ENCODE measurements at regions not wholly inside any gene's neighbourhood (a gene's known extent, or its start where the extent isn't known, plus 50 kb on each side); places are given as distances from the start of the nearest gene placed in this dataset.

- intact Hi-C loops (cut with micrococcal nuclease; ENCODE audit: unreplicated experiment): no loop called here
Measured at GRCh38 chr5:133891390-133891789, 77.0 kb downstream of the C5orf15 start.

GRCh38 chr5:133890776-133891280 is 77.6 kb downstream of the C5orf15 start:
- intact Hi-C loops (cut with micrococcal nuclease; ENCODE audit: unreplicated experiment): no loop called here
- no peak for DNase-seq (ENCODE audit: low spot score)
- Histone ChIP-seq H3K36me3 (ENCODE audit: insufficient read depth, low read length) (no peaks in the 10 kb centered on the region), H3K27ac (ENCODE audit: low read depth, low read length, poor library complexity, severe bottlenecking) (no peak overlapping the region), H3K4me3 (ENCODE audit: low read depth, low read length, poor library complexity, severe bottlenecking) (no peak overlapping the region), H3K9me3 (ENCODE audit: low read length) (no peaks in the 10 kb centered on the region), H3K9me2 (ENCODE audit: insufficient read depth, low read length) (no peaks in the 10 kb centered on the region), H3K4me2 (ENCODE audit: low read length) (no peak overlapping the region), H3K79me2 (ENCODE audit: insufficient read depth, low read depth, low read length) (no peaks in the 10 kb centered on the region), H3K4me1 (ENCODE audit: insufficient read depth, low read length, poor library complexity, severe bottlenecking) (peaks cover 10% of the 10 kb centered on the region), H4K20me1 (ENCODE audit: insufficient read depth, low read length) (no peaks in the 10 kb centered on the region), H2AFZ (ENCODE audit: low read length) (no peak overlapping the region)
- CTCF ChIA-PET (ENCODE audit: unreplicated experiment): no interaction called here
- POLR2A ChIA-PET: no interaction called here
- no TSS peak for BruUV-seq (replicated peaks)
- TF ChIP-seq EZH2phosphoT487 (IDR thresholded peaks at IDR 0.05; ENCODE audit: borderline replicate concordance, low read depth, low read length): no peak
- TF ChIP-seq CTCF (conservative IDR thresholded peaks at IDR 0.05; ENCODE audit: low read length): no peak

More at GRCh38 chr5:133891390-133891789, 77.0 kb downstream of the C5orf15 start:
- Histone ChIP-seq H3K27ac (ENCODE audit: low read depth, low read length, poor library complexity, severe bottlenecking) (no peak overlapping the region), H4K20me1 (ENCODE audit: insufficient read depth, low read length) (no peaks in the 10 kb centered on the region), H2AFZ (ENCODE audit: low read length) (no peak overlapping the region), H3K4me2 (ENCODE audit: low read length) (no peak overlapping the region), H3K4me3 (ENCODE audit: low read depth, low read length, poor library complexity, severe bottlenecking) (no peak overlapping the region), H3K4me1 (ENCODE audit: insufficient read depth, low read length, poor library complexity, severe bottlenecking) (peaks cover 10% of the 10 kb centered on the region), H3K36me3 (ENCODE audit: insufficient read depth, low read length) (no peaks in the 10 kb centered on the region), H3K79me2 (ENCODE audit: insufficient read depth, low read depth, low read length) (no peaks in the 10 kb centered on the region), H3K9me2 (ENCODE audit: insufficient read depth, low read length) (no peaks in the 10 kb centered on the region), H3K9me3 (ENCODE audit: low read length) (no peaks in the 10 kb centered on the region)
- ChIA-PET POLR2A (no interaction called here), CTCF (ENCODE audit: unreplicated experiment) (no interaction called here)
- no TSS peak for BruUV-seq (replicated peaks)
- TF ChIP-seq EZH2phosphoT487 (IDR thresholded peaks at IDR 0.05; ENCODE audit: borderline replicate concordance, low read depth, low read length): no peak
- no peak for TF ChIP-seq CTCF (conservative IDR thresholded peaks at IDR 0.05; ENCODE audit: low read length)
- no peak for DNase-seq (ENCODE audit: low spot score)

GRCh38 chr5:133890314-133890713 is 78.1 kb downstream of the C5orf15 start:
- intact Hi-C loops (cut with micrococcal nuclease; ENCODE audit: unreplicated experiment): no loop called here
- Histone ChIP-seq H2AFZ (ENCODE audit: low read length) (no peak overlapping the region), H3K79me2 (ENCODE audit: insufficient read depth, low read depth, low read length) (no peaks in the 10 kb centered on the region), H3K4me2 (ENCODE audit: low read length) (no peak overlapping the region), H3K27ac (ENCODE audit: low read depth, low read length, poor library complexity, severe bottlenecking) (no peak overlapping the region), H3K4me1 (ENCODE audit: insufficient read depth, low read length, poor library complexity, severe bottlenecking) (peaks cover 10% of the 10 kb centered on the region), H4K20me1 (ENCODE audit: insufficient read depth, low read length) (no peaks in the 10 kb centered on the region), H3K9me2 (ENCODE audit: insufficient read depth, low read length) (no peaks in the 10 kb centered on the region), H3K4me3 (ENCODE audit: low read depth, low read length, poor library complexity, severe bottlenecking) (no peak overlapping the region), H3K9me3 (ENCODE audit: low read length) (no peaks in the 10 kb centered on the region), H3K36me3 (ENCODE audit: insufficient read depth, low read length) (no peaks in the 10 kb centered on the region)
- no peak for DNase-seq (ENCODE audit: low spot score)
- CTCF ChIA-PET (ENCODE audit: unreplicated experiment): no interaction called here
- no TSS peak for BruUV-seq (replicated peaks)
- TF ChIP-seq EZH2phosphoT487 (IDR thresholded peaks at IDR 0.05; ENCODE audit: borderline replicate concordance, low read depth, low read length) (no peak), CTCF (conservative IDR thresholded peaks at IDR 0.05; ENCODE audit: low read length) (no peak)
- POLR2A ChIA-PET: no interaction called here

Data from OCI-LY7 (cell line).